Kidney (tissue), 13 donors: ENCODE measurements at regions not wholly inside any gene's neighbourhood (a gene's known extent, or its start where the extent isn't known, plus 50 kb on each side); places are given as distances from the start of the nearest gene placed in this dataset.

Source experiments
- DNase-seq, 5 donors: peaks; one replicate each; pipeline ENCODE4 v3.0.0-alpha.2; 2013 to 2020
- FAIRE-seq: peaks from 2 replicates; lab custom pipeline; 2012; peaks lifted over from hg19 to GRCh38; lab: Jason Lieb, UNC
- H3K27ac ChIP-seq, 2 donors: one replicate each; pipeline ENCODE4 v1.7.0; 2013; ENCODE audit warnings: low read depth in 2 of 2, low read length in 2 of 2, inconsistent platforms in 1 of 2
- H3K27me3 ChIP-seq: one replicate; pipeline ENCODE4 v1.7.1; 2013; ENCODE audit warnings: low read length, inconsistent platforms; ENCODE audit not compliant: control insufficient read depth, insufficient read depth
- H3K36me3 ChIP-seq, 3 donors: one replicate each; pipeline versions ENCODE4 v1.7.0 to v1.7.1; 2013; ENCODE audit warnings: low read length in 3 of 3, control low read depth in 1 of 3, inconsistent platforms in 1 of 3; ENCODE audit not compliant: insufficient read depth in 3 of 3, control insufficient read depth in 2 of 3
- H3K4me1 ChIP-seq, 3 donors: one replicate each; pipeline versions ENCODE4 v1.7.0 to v1.7.1; 2013; ENCODE audit warnings: low read length in 3 of 3, inconsistent platforms in 1 of 3, low read depth in 1 of 3; ENCODE audit not compliant: control insufficient read depth in 2 of 3, insufficient read depth in 2 of 3
- H3K4me3 ChIP-seq, 3 donors: one replicate each; pipeline versions ENCODE4 v1.7.0 to v1.8.1; 2013; ENCODE audit warnings: low read length in 3 of 3, control low read depth in 1 of 3, inconsistent platforms in 1 of 3
- H3K9ac ChIP-seq, 3 donors: one replicate each; pipeline versions ENCODE4 v1.7.0 to v1.7.1; 2013; ENCODE audit warnings: low read length in 3 of 3, control low read depth in 1 of 3, inconsistent platforms in 1 of 3
- H3K9me3 ChIP-seq, 3 donors: one replicate each; pipeline versions ENCODE4 v1.7.0 to v1.7.1; 2013; ENCODE audit warnings: low read length in 3 of 3, control low read depth in 1 of 3, inconsistent platforms in 1 of 3; ENCODE audit not compliant: control insufficient read depth in 2 of 3, insufficient read depth in 1 of 3
- CTCF ChIP-seq: IDR thresholded peaks from 3 replicates; pipeline ENCODE4 v1.5.1; 2012; ENCODE audit warnings: mild to moderate bottlenecking, moderate library complexity, borderline replicate concordance; ENCODE audit not compliant: insufficient read depth; ENCODE audit errors: extremely low read depth
- intact Hi-C: fragments of 100-400 bp; cut with DNase I; formaldehyde crosslinking; loops from one replicate; pipeline ENCODE4 v1.11.1; 2022
- donor health status: control.
- donor health status: control.
- donor health status: control.
- donor health status: control.
- donor health status: control.
- donor health status: DM: yes; HTN: yes; CAD: no.
- donor health status: Normal renal cell carcinoma (clear cell type).

- DNase-seq = no peak
- no peak for FAIRE-seq
- intact Hi-C loops = no loop called here
Measured at GRCh38 chr7:131208777-131209176, 118.9 kb upstream of the MKLN1 start.

GRCh38 chr7:131210618-131211017, 117.1 kb upstream of the MKLN1 start:
- Histone ChIP-seq H3K36me3 (no peaks in the 10 kb centered on the region), H3K9me3 (no peaks in the 10 kb centered on the region), H3K4me3 (no peak overlapping the region), H3K4me1 (no peaks in the 10 kb centered on the region), H3K27ac (no peak overlapping the region), H3K9ac (no peak overlapping the region), H3K27me3 (no peaks in the 10 kb centered on the region)
- DNase-seq (no peak), FAIRE-seq (no peak)
- TF ChIP-seq CTCF = no peak
- intact Hi-C loops = no loop called here

More at GRCh38 chr7:131208777-131209176, 118.9 kb upstream of the MKLN1 start:
- Histone ChIP-seq H3K36me3 (no peaks in the 10 kb centered on the region), H3K27ac (no peak overlapping the region), H3K9me3 (no peaks in the 10 kb centered on the region), H3K27me3 (no peaks in the 10 kb centered on the region), H3K9ac (no peak overlapping the region), H3K4me1 (no peaks in the 10 kb centered on the region), H3K4me3 (no peak overlapping the region)
- TF ChIP-seq CTCF = no peak

- DNase-seq (no peak), FAIRE-seq (no peak)
- Histone ChIP-seq H3K4me3 (no peak overlapping the region), H3K4me1 (no peaks in the 10 kb centered on the region), H3K27me3 (no peaks in the 10 kb centered on the region), H3K27ac (no peak overlapping the region), H3K36me3 (no peaks in the 10 kb centered on the region), H3K9me3 (no peaks in the 10 kb centered on the region), H3K9ac (no peak overlapping the region)
- intact Hi-C loops = no loop called here
- no peak for TF ChIP-seq CTCF
Measured at GRCh38 chr7:131211500-131211899, 116.2 kb upstream of the MKLN1 start.

- FAIRE-seq = no peak
Measured at GRCh38 chr7:131212114-131212513, 115.6 kb upstream of the MKLN1 start.

More at GRCh38 chr7:131212114-131212513, 115.6 kb upstream of the MKLN1 start:
- H3K4me1 ChIP-seq = no peaks in the 10 kb centered on the region
- no peak for TF ChIP-seq CTCF
- intact Hi-C loops = no loop called here
- no peak overlapping the region for H3K4me3 ChIP-seq
- no peaks in the 10 kb centered on the region for H3K27me3 ChIP-seq
- H3K9me3 ChIP-seq = no peaks in the 10 kb centered on the region
- no peak overlapping the region for H3K9ac ChIP-seq
- H3K27ac ChIP-seq = no peak overlapping the region
- H3K36me3 ChIP-seq = no peaks in the 10 kb centered on the region
- peak in 2 of 5 donors; percentile 30 to 65 for DNase-seq
